SU-DHL-6 (cell line): ENCODE measurements at regions not wholly inside any gene's neighbourhood (a gene's known extent, or its start where the extent isn't known, plus 50 kb on each side); places are given as distances from the start of the nearest gene placed in this dataset.

Source experiments
- H2AFZ ChIP-seq: fragments of 200-600 bp; sonication (generic); 2 replicates; pipeline ENCODE4 v1.6.1; 2014; ENCODE audit warnings: low read depth, mild to moderate bottlenecking, moderate library complexity, mixed read lengths, antibody characterized with exemption, low read length; ENCODE audit not compliant: severe bottlenecking
- H3F3A ChIP-seq: fragments of 200-600 bp; shearing (Covaris generic); 2 replicates; pipeline ENCODE4 v1.6.0; 2016; ENCODE audit warnings: antibody characterized with exemption, mild to moderate bottlenecking; ENCODE audit not compliant: insufficient read depth
- H3K27ac ChIP-seq: fragments of 200-600 bp; sonication (generic); 2 replicates; pipeline ENCODE4 v1.5.1; 2016; ENCODE audit warnings: low read depth, mild to moderate bottlenecking, low read length, moderate library complexity, mixed read lengths
- H3K27me3 ChIP-seq: fragments of 200-600 bp; sonication (generic), shearing (Covaris generic); 2 replicates; pipeline ENCODE4 v1.6.0; 2014; ENCODE audit warnings: mild to moderate bottlenecking, low read length
- H3K36me3 ChIP-seq: fragments of 200-600 bp; sonication (generic); 2 replicates; pipeline ENCODE4 v1.6.1; 2014; ENCODE audit warnings: mild to moderate bottlenecking, low read length, mixed read lengths
- H3K4me2 ChIP-seq: fragments of 300-600, 200-600 bp; shearing (Covaris generic), sonication (generic); 2 replicates; pipeline ENCODE4 v1.6.0; 2014; ENCODE audit warnings: low read length, low read depth, mild to moderate bottlenecking; ENCODE audit not compliant: poor library complexity, severe bottlenecking
- H3K4me3 ChIP-seq: fragments of 200-600 bp; sonication (generic); 2 replicates; pipeline ENCODE4 v1.5.1; 2014; ENCODE audit warnings: antibody characterized with exemption, low read length, mild to moderate bottlenecking, mixed read lengths; ENCODE audit not compliant: insufficient read depth, poor library complexity, severe bottlenecking
- H3K79me2 ChIP-seq: fragments of 200-600 bp; sonication (generic); 2 replicates; pipeline ENCODE4 v1.6.1; 2014; ENCODE audit warnings: mild to moderate bottlenecking, low read length, moderate library complexity; ENCODE audit not compliant: insufficient read depth
- H3K9ac ChIP-seq: fragments of 200-600 bp; sonication (generic); 2 replicates; pipeline ENCODE4 v1.7.0; 2014; ENCODE audit warnings: mild to moderate bottlenecking, low read length
- H3K9me2 ChIP-seq: fragments of 200-600 bp; sonication (generic); replicated peaks from 2 replicates; pipeline ENCODE4 v1.6.1; 2014; ENCODE audit warnings: low read length; ENCODE audit not compliant: insufficient read depth
- H3K9me3 ChIP-seq: fragments of 200-600 bp; sonication (generic); 2 replicates; pipeline ENCODE4 v1.6.1; 2014; ENCODE audit warnings: low read length, mixed read lengths; ENCODE audit not compliant: insufficient read depth
- H4K20me1 ChIP-seq: fragments of 200-600 bp; sonication (generic); 2 replicates; pipeline ENCODE4 v1.6.1; 2014; ENCODE audit warnings: low read depth, mild to moderate bottlenecking, antibody characterized with exemption, low read length, moderate library complexity, mixed read lengths
- EZH2phosphoT487 ChIP-seq: fragments of 200-600 bp; sonication (generic), shearing (Covaris generic); conservative IDR thresholded peaks from 2 replicates; pipeline ENCODE4 v1.6.1; 2018; ENCODE audit warnings: mild to moderate bottlenecking, antibody characterized with exemption, low read length, moderate library complexity, mixed read lengths
- TF ChIP-seq, protein P1 (sequence below): fragments of 200-600 bp; sonication (generic); IDR thresholded peaks from one replicate; pipeline ENCODE4 v1.5.1; 2017; ENCODE audit warnings: antibody characterized with exemption, mild to moderate bottlenecking, low read length, moderate library complexity; ENCODE audit not compliant: insufficient read depth, poor library complexity, severe bottlenecking

DNA sequence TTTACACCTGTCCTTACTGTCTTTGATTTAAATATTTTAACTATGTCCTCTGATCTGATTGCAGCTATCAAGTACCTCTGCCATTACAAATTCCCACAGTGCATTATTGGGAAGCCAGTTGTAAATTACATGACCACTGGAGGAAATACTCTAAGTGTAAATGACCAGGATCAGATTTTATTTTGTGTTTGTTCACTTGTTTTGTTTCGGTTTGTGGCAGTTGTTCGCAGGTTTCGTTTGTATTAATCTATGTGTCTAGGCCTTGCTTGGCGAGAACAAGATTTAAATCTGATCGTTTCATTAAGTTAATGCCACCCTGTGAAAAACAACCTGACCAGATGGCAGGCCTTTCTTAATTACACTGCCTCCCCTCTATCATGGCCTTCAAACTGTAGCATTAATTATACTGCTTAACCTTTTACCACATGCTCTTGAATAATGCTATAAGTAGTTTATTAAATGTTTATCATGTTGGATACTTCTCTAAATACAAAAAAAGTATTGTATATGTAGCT, 990.1 kb downstream of the TMTC2 start:
- H3K4me2 ChIP-seq = no peak overlapping the region
- no peak for TF ChIP-seq EZH2phosphoT487
- TF ChIP-seq, protein P1, sequence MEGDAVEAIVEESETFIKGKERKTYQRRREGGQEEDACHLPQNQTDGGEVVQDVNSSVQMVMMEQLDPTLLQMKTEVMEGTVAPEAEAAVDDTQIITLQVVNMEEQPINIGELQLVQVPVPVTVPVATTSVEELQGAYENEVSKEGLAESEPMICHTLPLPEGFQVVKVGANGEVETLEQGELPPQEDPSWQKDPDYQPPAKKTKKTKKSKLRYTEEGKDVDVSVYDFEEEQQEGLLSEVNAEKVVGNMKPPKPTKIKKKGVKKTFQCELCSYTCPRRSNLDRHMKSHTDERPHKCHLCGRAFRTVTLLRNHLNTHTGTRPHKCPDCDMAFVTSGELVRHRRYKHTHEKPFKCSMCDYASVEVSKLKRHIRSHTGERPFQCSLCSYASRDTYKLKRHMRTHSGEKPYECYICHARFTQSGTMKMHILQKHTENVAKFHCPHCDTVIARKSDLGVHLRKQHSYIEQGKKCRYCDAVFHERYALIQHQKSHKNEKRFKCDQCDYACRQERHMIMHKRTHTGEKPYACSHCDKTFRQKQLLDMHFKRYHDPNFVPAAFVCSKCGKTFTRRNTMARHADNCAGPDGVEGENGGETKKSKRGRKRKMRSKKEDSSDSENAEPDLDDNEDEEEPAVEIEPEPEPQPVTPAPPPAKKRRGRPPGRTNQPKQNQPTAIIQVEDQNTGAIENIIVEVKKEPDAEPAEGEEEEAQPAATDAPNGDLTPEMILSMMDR = no peak
- no peak overlapping the region for H2AFZ ChIP-seq
- H3K9me2 ChIP-seq = no peaks in the 10 kb centered on the region
- no peak overlapping the region for H3K9ac ChIP-seq
- H3K79me2 ChIP-seq = no peaks in the 10 kb centered on the region
- H3F3A ChIP-seq = no peaks in the 10 kb centered on the region
- H3K9me3 ChIP-seq = no peaks in the 10 kb centered on the region
- no peaks in the 10 kb centered on the region for H3K36me3 ChIP-seq
- H3K27ac ChIP-seq = no peak overlapping the region
- no peaks in the 10 kb centered on the region for H4K20me1 ChIP-seq
- no peak overlapping the region for H3K4me3 ChIP-seq
- no peaks in the 10 kb centered on the region for H3K27me3 ChIP-seq

- Histone ChIP-seq H3K79me2 (no peaks in the 10 kb centered on the region), H4K20me1 (no peaks in the 10 kb centered on the region), H3K27me3 (no peaks in the 10 kb centered on the region), H3K9me3 (no peaks in the 10 kb centered on the region), H3K9me2 (no peaks in the 10 kb centered on the region), H3K9ac (no peak overlapping the region), H3F3A (no peaks in the 10 kb centered on the region), H3K4me3 (no peak overlapping the region), H3K4me2 (no peak overlapping the region), H3K36me3 (no peaks in the 10 kb centered on the region), H2AFZ (no peak overlapping the region), H3K27ac (no peak overlapping the region)
- TF ChIP-seq, protein P1 = no peak
- no peak for TF ChIP-seq EZH2phosphoT487
Observed at GRCh38 chr12:83666690-83667089, 980.0 kb downstream of the TMTC2 start.

- Histone ChIP-seq H4K20me1 (no peaks in the 10 kb centered on the region), H2AFZ (no peak overlapping the region), H3K27me3 (no peaks in the 10 kb centered on the region), H3K9ac (no peak overlapping the region), H3K27ac (no peak overlapping the region), H3K4me3 (no peak overlapping the region), H3K9me3 (no peaks in the 10 kb centered on the region), H3K79me2 (no peaks in the 10 kb centered on the region), H3K9me2 (no peaks in the 10 kb centered on the region), H3F3A (no peaks in the 10 kb centered on the region), H3K4me2 (no peak overlapping the region), H3K36me3 (no peaks in the 10 kb centered on the region)
- TF ChIP-seq EZH2phosphoT487 = no peak
- TF ChIP-seq, protein P1 = no peak
Observed at GRCh38 chr12:83665634-83666218, 979.0 kb downstream of the TMTC2 start.
